NCI-H2227 (cell line): ENCODE measurements at regions not wholly inside any gene's neighbourhood (a gene's known extent, or its start where the extent isn't known, plus 50 kb on each side); places are given as distances from the start of the nearest gene placed in this dataset.

Experiments used
- DNase-seq: peaks from one replicate; lab custom pipeline; 2025; ENCODE audit not compliant: unreplicated experiment; lab: John Stamatoyannopoulos, UW

DNA sequence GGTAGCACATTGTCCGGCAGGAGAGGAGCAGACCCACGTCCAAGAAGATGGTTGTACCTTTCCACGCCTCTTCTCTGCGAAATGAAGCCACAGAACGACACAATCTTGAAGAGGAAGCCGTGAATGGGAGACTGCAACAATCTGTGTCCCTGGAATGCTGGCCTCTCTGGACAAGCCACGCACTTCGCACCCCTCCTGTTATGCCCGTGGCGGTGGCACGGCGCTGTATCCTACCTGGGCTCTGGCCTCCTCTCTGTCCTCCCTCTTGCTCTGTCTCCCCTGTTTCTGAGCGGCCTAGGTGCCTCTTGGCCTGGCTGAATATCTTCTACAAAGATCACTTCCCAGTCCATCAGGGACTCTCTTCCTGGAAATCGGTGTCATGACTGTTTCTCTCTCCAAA, 717.8 kb downstream of the KCNJ18 start:
- DNase-seq, result no peak

DNA sequence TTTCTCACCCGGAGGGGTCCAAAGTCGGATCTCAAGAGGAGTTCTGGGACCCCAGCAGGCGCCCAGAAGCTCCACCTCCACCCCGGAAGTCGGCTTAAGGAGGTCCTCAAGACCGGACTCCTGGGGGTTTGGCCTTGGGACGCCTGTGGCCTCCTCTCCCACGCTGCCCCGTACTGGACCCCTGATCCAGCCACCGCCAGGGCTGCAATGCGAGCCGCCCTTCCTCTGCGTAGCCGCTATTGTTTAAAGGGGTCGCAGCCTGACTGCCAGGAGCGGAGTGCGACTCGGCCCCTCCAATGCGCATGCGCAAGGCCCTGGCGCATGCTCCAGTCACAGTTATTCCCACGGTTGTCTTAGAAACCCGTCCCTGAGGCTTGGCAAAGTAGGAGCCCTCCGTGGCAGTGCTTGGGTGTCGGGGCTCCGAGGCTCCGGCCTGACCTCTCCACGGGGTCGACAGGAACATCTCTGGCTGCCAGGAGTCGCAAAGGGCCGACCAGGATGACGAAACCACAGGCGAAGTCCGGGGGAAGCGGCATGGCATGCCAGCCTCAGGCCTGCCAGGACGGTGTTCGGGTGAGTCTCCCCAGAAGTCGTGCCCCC, 719.0 kb downstream of the KCNJ18 start:
- DNase-seq, result peak; percentile 0

DNA sequence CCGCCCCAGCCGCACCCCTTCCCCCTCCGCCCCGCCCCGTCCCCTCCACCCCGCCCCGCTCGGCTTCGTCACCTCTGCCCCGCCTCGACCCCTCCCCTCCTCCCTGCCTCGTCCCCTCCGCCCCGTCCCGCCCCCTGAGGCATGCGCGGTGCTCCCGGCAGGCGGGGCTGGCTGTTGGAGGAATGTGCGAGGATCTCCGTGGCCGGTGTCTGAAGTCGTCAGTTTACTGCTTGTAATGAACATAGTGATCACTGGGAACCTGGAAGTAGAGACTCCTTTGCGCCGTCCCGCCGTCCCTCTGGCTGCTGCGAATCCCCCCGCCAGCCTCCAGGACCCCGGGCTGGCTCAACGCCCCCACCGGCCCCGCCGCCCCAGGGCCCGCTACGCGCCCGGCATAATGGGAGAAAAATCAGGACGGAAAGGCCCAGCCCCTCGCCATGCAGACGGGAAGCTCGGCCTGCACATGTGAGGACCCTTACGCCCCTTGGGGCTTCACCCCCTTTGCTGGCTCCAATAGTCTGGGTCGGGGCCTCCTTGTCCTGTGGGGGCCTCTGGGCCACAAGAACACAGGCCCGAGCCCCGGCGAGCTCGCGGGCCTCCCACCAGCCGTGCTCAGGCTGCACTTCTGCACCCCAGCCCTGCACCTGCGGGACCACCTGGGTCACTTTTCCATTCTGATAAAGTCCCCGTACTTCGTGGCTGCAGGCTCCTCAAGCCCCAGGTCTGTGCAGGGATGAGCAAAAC, 743.1 kb downstream of the KCNJ18 start:
- DNase-seq, result peak; percentile 35

DNA sequence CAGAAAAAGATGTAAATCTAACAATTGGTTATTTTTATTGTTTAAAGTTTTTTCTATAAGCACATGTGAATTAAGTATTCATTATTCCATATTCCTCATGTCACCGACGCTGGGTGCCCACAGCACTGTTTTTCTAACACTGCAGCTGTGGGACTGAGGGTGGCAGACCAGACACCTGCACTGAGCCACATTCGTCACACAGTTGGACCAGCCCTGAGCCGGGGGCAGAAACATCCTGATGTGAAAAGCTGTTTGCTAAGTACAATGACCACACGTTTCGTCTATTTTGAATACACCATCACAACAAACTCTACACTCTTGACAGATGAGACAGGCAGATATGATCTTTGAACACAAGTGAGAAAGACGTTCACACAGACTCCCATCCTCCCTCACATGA, 749.5 kb downstream of the KCNJ18 start:
- no peak for DNase-seq

DNA sequence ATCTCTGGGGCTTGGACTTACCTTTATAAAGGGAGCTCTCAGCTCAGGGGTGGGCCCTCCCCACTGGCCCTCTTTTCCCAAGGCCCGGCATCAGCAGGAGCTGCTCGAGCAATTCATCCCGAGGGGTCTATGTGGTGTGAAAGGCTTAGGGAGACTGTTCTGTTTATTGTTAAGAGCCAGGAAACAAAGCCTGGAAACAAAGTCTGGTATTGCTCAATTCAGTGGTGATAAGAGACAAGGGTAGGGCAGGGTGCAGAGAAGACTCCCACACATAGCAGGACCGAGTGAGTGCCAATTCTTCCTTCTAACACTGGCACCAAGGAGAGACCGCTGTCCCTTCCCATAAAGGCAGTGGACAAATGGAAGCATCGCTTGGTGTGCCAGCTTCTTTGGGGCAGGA, 750.7 kb downstream of the KCNJ18 start:
- DNase-seq, result no peak

DNA sequence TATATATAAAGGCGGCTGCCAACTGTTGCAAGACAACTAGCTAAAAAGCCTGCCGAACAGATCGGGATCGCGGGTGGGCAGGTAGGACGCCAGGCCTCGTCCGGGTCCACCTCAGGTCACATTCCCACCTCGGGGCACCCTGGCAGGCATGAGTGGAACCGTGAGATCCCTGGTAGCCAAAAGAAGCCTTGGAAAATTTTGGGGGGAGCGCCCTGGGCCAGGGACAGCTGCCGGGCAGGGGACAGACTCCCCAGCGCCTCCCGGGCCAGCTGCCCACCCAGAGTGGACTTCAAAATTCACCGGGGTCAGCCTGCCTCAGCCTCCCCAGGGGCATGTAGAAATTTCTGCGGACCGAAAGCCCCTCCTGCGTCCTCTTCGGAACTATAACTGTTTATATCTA, 760.9 kb downstream of the KCNJ18 start:
- no peak for DNase-seq

DNA sequence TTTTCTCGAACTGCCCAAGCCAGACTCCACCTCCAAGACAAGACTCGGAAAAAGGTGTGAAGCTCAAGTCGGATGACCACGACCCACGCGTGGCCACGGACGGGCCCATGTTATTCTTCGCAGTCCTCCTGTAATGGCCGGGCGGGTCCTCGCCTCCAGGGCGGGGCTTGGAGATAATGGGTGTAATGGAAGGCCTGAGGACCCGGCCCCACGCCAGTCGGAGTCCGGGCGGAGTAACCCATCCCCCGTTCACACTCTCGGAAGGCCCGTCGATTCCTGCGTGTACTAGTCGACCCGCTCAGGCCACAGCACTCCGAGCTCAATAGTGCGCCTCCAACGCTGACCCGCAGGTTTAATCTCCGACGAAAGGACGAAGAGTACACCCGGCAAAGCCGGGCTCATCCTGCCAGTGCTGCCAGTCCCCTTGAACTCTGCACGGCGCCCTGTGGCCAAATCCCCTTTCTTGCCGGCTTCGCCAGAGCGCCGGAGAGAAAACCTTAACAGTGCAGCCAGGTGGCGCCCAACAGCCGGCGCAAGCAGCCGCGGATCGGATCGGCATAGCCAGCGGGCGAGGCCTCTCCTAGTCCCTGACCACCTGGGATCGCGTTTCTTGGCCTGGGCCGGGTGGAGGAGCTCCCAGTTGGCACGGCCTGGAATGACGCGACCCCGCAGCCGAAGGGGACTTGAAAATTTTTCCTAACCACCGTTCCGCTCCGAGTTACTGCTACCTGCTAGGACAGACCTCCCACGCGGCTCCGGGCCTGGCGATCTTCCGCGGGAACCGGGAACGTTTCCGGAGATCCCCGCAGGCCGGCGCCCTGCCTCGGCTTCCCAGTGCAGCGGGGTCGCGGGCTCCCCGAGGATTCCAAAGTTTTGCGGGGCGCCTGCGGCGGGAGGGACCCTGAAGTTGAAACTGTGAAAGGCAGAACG, 762.0 kb downstream of the KCNJ18 start:
- peak; percentile 12 for DNase-seq

DNA sequence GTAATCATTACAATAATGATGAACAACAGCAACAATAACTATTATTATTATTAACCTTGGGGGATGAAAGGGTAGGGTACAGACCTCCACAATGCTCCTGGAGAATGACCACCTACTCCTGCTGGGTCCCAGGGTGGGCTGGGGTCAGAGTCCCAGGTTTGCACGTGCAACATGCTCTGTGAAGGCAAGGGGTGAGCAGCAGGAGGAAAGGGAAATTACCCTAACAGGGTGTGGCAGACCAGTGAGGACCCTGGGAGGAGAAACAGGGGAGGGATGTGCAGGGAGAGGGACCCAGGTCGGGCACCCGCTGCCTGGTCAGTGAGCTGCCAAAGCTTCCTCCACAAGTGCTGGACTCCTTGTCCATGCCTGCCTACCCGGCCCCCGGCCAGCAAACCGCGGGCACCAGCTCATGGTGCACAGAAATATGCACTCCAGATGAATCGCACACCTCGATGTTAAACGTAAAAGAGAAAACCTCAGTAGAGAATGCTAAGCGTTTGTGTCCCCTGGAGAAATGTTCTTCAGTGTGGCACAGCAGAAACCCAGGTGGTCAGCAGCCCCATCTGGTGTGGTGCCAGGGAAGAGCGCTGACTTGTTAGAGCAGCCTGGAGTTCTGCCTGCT, 767.1 kb downstream of the KCNJ18 start:
- DNase-seq, result no peak

DNA sequence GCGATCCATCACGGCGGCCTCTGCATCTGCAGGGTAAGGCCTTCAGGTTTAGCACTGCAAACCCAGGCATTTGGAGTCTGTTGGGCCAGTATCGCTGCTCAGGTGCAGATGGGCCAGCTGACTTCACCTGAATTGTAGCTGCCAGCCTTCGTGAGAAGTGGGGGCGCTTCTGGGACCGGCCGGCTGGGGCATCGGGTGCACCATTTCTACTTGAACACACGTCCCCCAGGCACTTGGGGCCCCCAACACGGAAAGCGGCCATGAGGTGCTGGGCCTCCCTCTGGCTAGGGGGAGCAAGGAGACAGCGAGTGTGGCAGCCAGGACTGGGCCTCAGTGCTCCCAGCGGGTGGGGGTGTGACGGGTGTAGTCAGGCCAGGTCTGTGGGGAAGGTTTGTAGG, 767.6 kb downstream of the KCNJ18 start:
- no peak for DNase-seq

DNA sequence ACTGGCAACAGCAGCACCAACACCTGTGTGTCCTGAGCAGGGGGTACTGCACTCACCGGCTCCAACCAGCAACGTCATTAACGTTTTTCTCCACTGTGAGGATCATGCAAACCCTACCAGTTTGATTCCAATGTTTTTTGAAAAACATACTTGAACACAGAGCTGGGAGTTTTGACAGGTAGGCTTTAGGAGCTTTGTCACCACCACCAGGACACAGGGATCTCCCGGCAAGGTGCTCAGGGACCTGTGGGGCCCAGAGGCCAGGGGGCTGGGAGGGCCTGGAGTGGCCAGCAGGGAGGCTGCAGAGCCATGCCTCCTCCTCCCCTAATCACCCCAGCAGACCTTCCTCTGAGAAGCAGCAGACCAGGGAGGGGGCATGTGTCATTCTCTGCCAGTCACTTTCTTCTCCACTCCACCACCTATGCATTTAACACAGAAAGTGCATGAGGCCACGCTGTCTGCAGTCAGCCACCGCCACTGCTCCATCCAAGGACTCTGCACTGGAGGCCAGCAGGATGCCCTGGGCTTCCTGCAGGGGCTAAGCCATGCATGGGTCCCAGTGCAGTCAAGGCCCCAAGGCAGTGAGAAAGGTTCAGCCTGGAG, 768.2 kb downstream of the KCNJ18 start:
- no peak for DNase-seq

DNA sequence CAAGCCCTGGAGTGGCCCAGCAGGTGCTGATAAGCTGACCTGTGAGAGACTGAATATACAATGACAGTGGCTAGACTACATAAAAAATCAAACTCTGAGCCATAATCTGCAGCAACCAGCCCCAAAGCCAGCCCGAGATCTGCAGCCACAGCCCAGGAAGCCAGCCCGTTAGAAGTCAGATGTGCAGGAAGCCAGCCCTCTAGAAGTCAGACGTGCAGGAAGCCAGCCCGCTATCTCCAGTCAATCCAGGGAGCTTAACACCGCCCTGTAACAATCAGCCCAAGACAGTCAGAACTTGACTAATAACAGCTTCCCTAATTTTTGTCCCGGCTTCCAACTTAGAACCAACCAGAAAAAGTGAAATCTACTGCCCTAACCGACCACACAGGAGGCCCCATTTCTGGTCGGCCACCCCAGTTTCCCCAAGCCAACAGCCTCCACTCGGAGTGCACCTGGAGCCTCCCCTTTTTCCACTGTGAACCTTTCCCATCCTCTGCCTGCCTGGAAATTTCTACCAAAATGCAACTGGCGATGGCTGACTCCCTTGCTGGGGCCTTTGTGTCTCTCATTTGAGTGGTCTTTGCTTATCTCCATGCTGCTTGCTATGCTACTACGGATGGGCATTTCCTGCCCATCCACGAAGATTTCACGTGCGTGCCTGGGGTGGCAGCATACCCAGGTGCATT, 769.3 kb downstream of the KCNJ18 start:
- no peak for DNase-seq

DNA sequence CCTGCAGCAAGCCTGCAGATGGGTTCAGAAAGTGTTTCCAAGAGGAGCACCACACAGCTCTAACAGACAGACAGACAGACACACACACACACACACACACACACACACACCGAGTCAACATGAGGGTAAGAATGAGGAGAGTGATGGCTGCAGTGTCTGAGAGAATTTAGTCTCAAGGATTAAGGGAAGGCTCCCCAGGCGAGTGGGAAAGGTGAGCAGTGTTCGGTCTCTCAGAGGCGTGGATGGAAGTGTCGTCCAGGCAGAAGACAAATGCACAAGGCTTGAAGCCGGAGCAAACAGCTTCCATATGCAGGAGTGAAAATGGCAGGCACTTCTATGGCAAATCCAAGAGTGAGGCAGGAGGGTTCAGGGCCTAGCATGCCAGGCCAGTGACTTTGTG, 770.1 kb downstream of the KCNJ18 start:
- no peak for DNase-seq

DNA sequence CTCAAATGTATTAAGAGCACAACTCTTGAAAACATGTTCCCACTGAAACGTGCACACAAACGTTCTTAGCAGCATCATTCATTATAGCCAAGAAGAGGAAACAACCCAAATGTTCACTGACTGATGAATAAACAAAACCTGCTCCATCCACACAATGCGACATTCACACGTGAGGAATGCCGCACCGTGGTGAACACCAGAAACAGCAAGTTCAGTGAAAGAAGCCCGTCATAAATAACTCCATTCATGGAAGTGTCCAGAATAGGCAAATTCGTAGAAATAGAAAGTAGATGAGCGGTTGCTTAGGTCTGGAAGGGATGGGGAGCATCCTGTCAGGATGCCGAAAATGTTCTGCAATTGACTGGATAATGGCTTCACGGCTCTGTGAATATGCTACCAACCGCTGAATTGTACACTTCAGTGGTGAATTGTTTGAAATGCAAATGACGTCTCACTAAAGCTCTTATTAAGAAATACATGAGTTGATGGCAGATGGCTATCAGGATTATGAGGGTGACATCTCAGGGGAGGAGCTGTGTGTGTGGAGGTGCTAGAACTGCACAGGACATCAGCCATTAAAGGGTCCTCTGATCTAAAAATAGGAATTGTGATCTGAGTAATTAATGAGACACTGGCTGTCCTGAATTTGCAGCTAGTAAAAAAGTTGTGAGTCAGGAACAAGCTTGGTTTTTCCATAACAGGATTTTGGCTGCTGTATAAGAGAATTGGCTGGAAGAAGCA, 771.0 kb downstream of the KCNJ18 start:
- no peak for DNase-seq

DNA sequence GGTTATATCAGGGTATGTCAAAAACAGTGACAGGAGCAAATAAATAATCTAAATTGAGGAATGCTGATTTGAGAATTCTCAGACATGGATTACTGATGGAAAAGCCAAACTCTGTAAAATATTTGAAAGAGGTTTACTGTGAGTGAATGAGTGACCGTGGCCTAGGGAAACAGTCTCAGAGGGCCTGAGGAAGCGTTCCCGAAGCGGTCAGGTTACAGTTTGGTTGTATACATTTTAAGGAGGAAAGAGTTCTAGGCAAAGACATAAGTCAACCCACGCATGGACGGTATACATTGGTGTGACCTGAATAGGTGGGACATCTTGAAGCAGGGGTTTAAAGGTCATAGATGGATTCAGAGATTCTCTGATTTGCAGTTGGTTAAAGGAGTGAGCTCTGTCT, 771.7 kb downstream of the KCNJ18 start:
- no peak for DNase-seq

DNA sequence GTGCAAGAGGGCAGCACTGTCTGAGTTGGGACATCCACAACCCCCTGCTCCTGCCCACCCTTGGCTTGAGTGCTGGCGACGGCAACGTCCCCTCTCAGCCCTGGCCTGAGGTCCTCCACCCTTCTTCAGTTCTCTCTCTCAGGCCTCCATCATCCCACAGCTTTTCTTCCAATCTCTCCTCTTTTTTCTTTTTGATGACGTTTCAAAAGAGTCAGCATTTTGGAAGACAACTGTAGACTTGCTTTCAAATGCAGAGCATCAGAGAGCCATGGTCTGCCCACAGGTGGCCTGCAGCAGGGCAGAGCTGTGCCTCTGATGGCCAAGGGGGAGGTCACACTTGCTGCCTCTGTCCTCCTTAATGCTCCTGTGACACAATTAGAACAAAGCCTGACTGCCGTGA, 775.4 kb downstream of the KCNJ18 start:
- DNase-seq, result no peak

DNA sequence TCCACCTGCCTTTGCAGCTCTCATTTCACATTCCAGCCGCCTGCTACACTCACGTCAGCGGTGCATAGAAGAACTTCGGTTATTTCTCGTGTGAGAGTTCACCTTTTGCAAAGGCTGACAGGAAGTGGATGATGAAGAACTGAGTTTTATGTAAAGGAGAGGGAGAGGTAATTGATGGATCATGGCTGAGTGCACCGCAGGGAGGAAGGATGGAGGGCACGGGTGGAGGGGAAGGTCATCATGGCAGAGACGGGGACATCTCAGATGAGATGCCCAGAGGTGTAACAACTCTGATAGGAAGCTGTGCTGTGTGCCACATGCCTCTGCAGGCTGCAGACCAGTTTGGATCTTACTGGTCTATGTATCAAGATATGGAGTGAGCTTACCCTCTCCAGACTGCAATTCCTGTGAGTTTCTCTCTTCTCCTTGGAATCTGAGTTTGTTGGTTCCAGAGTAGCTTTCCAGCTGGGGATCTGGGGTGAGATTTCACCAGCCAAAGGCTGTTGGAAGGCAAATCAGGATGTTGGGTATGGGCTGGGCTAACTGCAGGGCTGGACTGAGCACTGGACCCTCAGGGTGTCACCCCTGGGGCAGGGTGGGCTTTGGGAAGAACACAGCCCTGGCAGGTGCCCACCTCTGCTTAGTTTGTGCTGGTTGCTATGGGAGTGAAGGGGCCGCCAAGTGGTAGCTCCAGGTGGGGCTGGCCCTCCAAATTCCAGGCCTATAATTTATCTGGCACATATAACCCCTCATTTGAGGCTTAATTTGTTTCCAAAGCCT, 777.0 kb downstream of the KCNJ18 start:
- DNase-seq, result no peak

DNA sequence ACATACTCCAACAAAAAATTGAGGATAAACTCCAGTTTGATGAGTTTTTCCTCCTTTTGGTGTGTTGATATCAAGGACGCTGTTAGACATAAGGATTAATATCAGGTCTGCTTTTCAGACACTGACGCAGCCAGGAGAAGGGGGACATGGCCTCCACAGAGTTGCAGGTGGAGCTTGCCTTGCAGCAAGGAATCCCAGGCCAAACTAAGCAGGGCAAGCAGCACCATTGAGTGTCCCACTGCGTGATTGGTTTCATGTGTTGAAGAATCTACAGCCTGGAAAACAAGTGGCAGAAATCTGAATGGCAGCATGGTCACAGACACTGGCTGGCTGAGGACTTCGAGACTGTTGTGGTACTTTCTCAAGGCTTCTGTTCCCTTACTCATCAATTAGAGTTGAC, 777.6 kb downstream of the KCNJ18 start:
- no peak for DNase-seq

DNA sequence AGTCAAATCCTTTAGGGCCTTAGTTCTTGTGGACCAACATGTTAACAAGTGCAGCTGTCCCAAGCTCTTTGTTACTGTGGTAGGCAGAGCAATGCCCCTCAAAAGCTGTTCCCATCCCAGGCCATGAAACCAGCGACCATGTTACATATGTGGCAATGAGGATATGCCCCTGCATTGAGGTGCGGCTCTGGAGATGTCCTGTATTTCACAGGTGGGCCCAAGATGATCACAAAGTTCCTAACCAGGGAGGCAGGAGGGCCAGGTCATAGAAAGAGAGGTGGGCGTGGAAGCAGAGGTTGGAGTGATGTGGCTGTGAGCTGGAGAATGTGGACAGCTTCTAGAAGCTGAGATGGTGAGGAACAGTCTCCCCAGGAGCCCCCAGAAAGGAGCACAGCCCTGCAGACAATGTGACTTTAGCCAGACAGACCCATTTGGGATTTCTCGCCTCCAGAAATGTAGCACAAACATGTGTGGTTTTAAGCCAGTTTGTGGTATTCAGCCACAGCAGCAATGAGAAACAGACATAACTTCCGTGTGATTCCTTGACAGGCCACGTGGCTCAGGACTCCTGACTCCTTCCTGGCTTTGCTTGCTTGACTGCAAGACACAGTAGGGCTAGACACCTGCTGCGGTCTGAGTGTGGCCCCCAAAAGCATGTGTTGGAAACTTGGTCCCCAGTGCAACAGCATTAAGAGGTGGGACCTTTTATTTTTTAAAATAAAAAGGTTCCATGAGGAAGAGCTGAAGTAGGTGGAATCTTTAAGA, 778.3 kb downstream of the KCNJ18 start:
- DNase-seq, result no peak
